H9 (cell line): ENCODE measurements at regions not wholly inside any gene's neighbourhood (a gene's known extent, or its start where the extent isn't known, plus 50 kb on each side); places are given as distances from the start of the nearest gene placed in this dataset.

Experiments
- DNase-seq: peaks from one replicate; pipeline ENCODE4 v3.0.0-alpha.2; 2017
- H2AFZ ChIP-seq: one replicate; pipeline ENCODE4 v1.6.1; 2013; ENCODE audit warnings: mild to moderate bottlenecking, low read length, control low read depth, moderate library complexity
- H2AK5ac ChIP-seq: 2 replicates; pipeline ENCODE4 v1.6.1; 2013; ENCODE audit warnings: low read length, control low read depth, mixed read lengths; ENCODE audit not compliant: insufficient read length
- H2BK120ac ChIP-seq: one replicate; pipeline ENCODE4 v1.6.1; 2013; ENCODE audit warnings: low read depth, mild to moderate bottlenecking, low read length, control low read depth, inconsistent platforms; ENCODE audit not compliant: poor library complexity, severe bottlenecking
- H2BK12ac ChIP-seq: 2 replicates; pipeline ENCODE4 v1.6.1; 2013; ENCODE audit warnings: low read length, control low read depth, mixed read lengths, low read depth; ENCODE audit not compliant: insufficient read length
- H2BK15ac ChIP-seq: 2 replicates; pipeline ENCODE4 v1.6.1; 2013; ENCODE audit warnings: low read depth, low read length, control low read depth
- H2BK20ac ChIP-seq: one replicate; pipeline ENCODE4 v1.6.1; 2013; ENCODE audit warnings: low read depth, mild to moderate bottlenecking, low read length, control low read depth, inconsistent platforms; ENCODE audit not compliant: poor library complexity, severe bottlenecking
- H2BK5ac ChIP-seq: 2 replicates; pipeline ENCODE4 v1.6.1; 2013; ENCODE audit warnings: low read length, control low read depth, mixed read lengths; ENCODE audit not compliant: insufficient read length
- H3K14ac ChIP-seq: 2 replicates; pipeline ENCODE4 v1.6.1; 2013; ENCODE audit warnings: low read length, control low read depth; ENCODE audit not compliant: insufficient read depth
- H3K18ac ChIP-seq: 2 replicates; pipeline ENCODE4 v1.6.1; 2013; ENCODE audit warnings: low read depth, mild to moderate bottlenecking, mixed read lengths, low read length, control low read depth; ENCODE audit not compliant: insufficient read length
- H3K23ac ChIP-seq: 2 replicates; pipeline ENCODE4 v1.6.1; 2013; ENCODE audit warnings: low read length, control low read depth, mixed read lengths, low read depth; ENCODE audit not compliant: insufficient read length
- H3K23me2 ChIP-seq: 2 replicates; pipeline ENCODE4 v1.6.1; 2013; ENCODE audit warnings: low read depth, mild to moderate bottlenecking, mixed read lengths, low read length, control low read depth; ENCODE audit not compliant: insufficient read length, poor library complexity, severe bottlenecking
- H3K27ac ChIP-seq: 2 replicates; pipeline ENCODE4 v1.5.1; 2013; ENCODE audit warnings: low read length, control low read depth, mixed read lengths, low read depth; ENCODE audit not compliant: insufficient read length
- H3K27me3 ChIP-seq: 2 replicates; pipeline ENCODE4 v1.6.1; 2013; ENCODE audit warnings: low read length, control low read depth, inconsistent platforms; ENCODE audit not compliant: insufficient read depth
- H3K4ac ChIP-seq: 2 replicates; pipeline ENCODE4 v1.6.1; 2013; ENCODE audit warnings: low read depth, mild to moderate bottlenecking, control low read depth, inconsistent platforms, low read length, moderate library complexity
- H3K4me1 ChIP-seq: 2 replicates; pipeline ENCODE4 v1.6.1; 2013; ENCODE audit warnings: low read length, control low read depth, inconsistent platforms; ENCODE audit not compliant: insufficient read depth
- H3K4me2 ChIP-seq: 2 replicates; pipeline ENCODE4 v1.6.1; 2013; ENCODE audit warnings: low read length, control low read depth, mixed read lengths; ENCODE audit not compliant: insufficient read length, insufficient read depth
- H3K56ac ChIP-seq: 2 replicates; pipeline ENCODE4 v1.6.1; 2013; ENCODE audit warnings: low read depth, mild to moderate bottlenecking, mixed read lengths, low read length, control low read depth; ENCODE audit not compliant: insufficient read length
- H3K79me1 ChIP-seq: 2 replicates; pipeline ENCODE4 v1.6.1; 2013; ENCODE audit warnings: low read depth, mild to moderate bottlenecking, moderate library complexity, low read length, control low read depth, inconsistent platforms; ENCODE audit not compliant: insufficient read depth, poor library complexity, severe bottlenecking
- H3K79me2 ChIP-seq: 2 replicates; pipeline ENCODE4 v1.6.1; 2013; ENCODE audit warnings: low read length, control low read depth, inconsistent platforms; ENCODE audit not compliant: insufficient read depth
- H3K9ac ChIP-seq: 2 replicates; pipeline ENCODE4 v1.6.1; 2013; ENCODE audit warnings: low read length, control low read depth, mixed read lengths; ENCODE audit not compliant: insufficient read length; ENCODE audit errors: extremely low read depth
- H3K9me3 ChIP-seq: one replicate; pipeline ENCODE4 v1.6.1; 2013; ENCODE audit warnings: low read depth, low read length, inconsistent platforms; ENCODE audit not compliant: control insufficient read depth
- H3T11ph ChIP-seq: one replicate; pipeline ENCODE4 v1.6.1; 2013; ENCODE audit warnings: mild to moderate bottlenecking, low read length, control low read depth, inconsistent platforms
- H4K20me1 ChIP-seq: one replicate; pipeline ENCODE4 v1.6.1; 2013; ENCODE audit not compliant: control insufficient read depth, insufficient read length, insufficient read depth
- H4K5ac ChIP-seq: 2 replicates; pipeline ENCODE4 v1.6.1; 2013; ENCODE audit warnings: low read depth, mild to moderate bottlenecking, mixed read lengths, low read length, control low read depth; ENCODE audit not compliant: insufficient read length
- H4K8ac ChIP-seq: replicated peaks from 2 replicates; pipeline ENCODE4 v1.6.1; 2013; ENCODE audit warnings: low read length, control low read depth, mixed read lengths, low read depth; ENCODE audit not compliant: insufficient read length
- H4K91ac ChIP-seq: 2 replicates; pipeline ENCODE4 v1.6.1; 2013; ENCODE audit warnings: low read depth, mild to moderate bottlenecking, moderate library complexity, mixed read lengths, low read length, control low read depth; ENCODE audit not compliant: insufficient read length
- H3K27ac Mint-ChIP-seq, 3 experiments: 2 replicates in 2 of 3; 3 replicates in 1 of 3; pipeline ENCODE4 v1.8.0; 2020 to 2021; ENCODE audit warnings: mixed read lengths in 3 of 3, mild to moderate bottlenecking in 1 of 3, moderate library complexity in 1 of 3
- H3K27me3 Mint-ChIP-seq: 2 replicates; pipeline ENCODE4 v1.8.0; 2021; ENCODE audit warnings: low read depth, mild to moderate bottlenecking, moderate library complexity, mixed read lengths
- H3K36me3 Mint-ChIP-seq, 3 experiments: 2 replicates in 2 of 3; 3 replicates in 1 of 3; pipeline ENCODE4 v1.8.0; 2020 to 2021; ENCODE audit warnings: low read depth in 3 of 3, mixed read lengths in 3 of 3; ENCODE audit not compliant: insufficient read depth in 1 of 3
- H3K4me1 Mint-ChIP-seq, 2 experiments: 2 replicates each; pipeline ENCODE4 v1.8.0; 2020; ENCODE audit warnings: mixed read lengths in 2 of 2
- H3K4me3 Mint-ChIP-seq, 2 experiments: 2 replicates in 1 of 2; 3 replicates in 1 of 2; pipeline ENCODE4 v1.8.0; 2020 to 2021; ENCODE audit warnings: mild to moderate bottlenecking in 2 of 2, mixed read lengths in 2 of 2, moderate library complexity in 1 of 2
- H3K9me3 Mint-ChIP-seq, 2 experiments: 2 replicates in 1 of 2; 3 replicates in 1 of 2; pipeline ENCODE4 v1.8.0; 2020; ENCODE audit warnings: mild to moderate bottlenecking in 2 of 2, mixed read lengths in 2 of 2, moderate library complexity in 1 of 2
- WGBS: extraction: QIAGEN DNeasy Blood & Tissue Kit; methylation state at CpG from one replicate; pipeline ENCODE4 v1.1.7; 2013; ENCODE audit warnings: missing lambda C conversion rate, low lambda C conversion rate, mixed read lengths; ENCODE audit not compliant: insufficient read length; ENCODE audit errors: extremely low coverage; 5-methylcytosine and 5-hydroxymethylcytosine counted together
- TF ChIP-seq, protein P1 (sequence below): fragments of 200-600 bp; sonication (generic); conservative IDR thresholded peaks from 3 replicates; pipeline ENCODE4 v1.8.0; 2021; ENCODE audit warnings: antibody characterized with exemption, mild to moderate bottlenecking

DNA sequence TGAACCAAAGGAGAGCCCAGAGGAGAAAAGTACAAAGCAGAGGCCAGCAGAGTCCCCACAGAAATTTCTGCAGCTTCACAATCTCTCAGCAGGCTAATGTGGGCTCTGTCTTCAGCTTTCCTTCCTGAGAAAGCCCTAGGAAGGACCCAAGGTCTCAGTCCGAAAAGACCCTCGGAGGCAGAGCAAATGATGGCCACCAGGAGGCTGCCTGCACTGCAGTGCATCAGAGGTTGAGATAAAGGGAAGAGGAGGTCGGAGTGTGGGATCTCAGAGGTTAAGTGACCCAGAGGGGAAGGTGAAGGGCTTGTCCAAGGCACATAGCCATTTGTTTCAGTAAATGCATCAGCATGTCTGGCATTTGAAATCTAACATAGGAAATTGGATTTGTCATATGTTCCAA lies 299.1 kb upstream of the SLC14A2 start:
- H2BK20ac ChIP-seq: no peak overlapping the region
- no peak overlapping the region for H2BK15ac ChIP-seq
- no peak overlapping the region for H3K56ac ChIP-seq
- H3K9me3 ChIP-seq: no peaks in the 10 kb centered on the region
- H2AK5ac ChIP-seq: no peak overlapping the region
- WGBS: no CpG with 5 or more reads among the region's 3 CpGs
- H3K27ac Mint-ChIP-seq: no peak overlapping the region
- no peak overlapping the region for H3K4ac ChIP-seq
- H3K27me3 Mint-ChIP-seq: peaks cover 7% of the 10 kb centered on the region
- no peak overlapping the region for H2BK5ac ChIP-seq
- no peaks in the 10 kb centered on the region for H3K79me2 ChIP-seq
- H3K4me1 ChIP-seq: no peaks in the 10 kb centered on the region; the same call in 1 of the 2 replicates
- DNase-seq: peak; percentile 48
- no peaks in the 10 kb centered on the region for H3K79me1 ChIP-seq
- H3K4me2 ChIP-seq: no peak overlapping the region
- H3K9me3 Mint-ChIP-seq: no peaks in the 10 kb centered on the region
- no peaks in the 10 kb centered on the region for H4K20me1 ChIP-seq
- no peak overlapping the region for H4K91ac ChIP-seq
- H2BK12ac ChIP-seq: no peak overlapping the region
- no peak overlapping the region for H3K9ac ChIP-seq
- H3K18ac ChIP-seq: no peak overlapping the region
- H3K23me2 ChIP-seq: no peaks in the 10 kb centered on the region
- H3K27me3 ChIP-seq: no peaks in the 10 kb centered on the region
- no peak overlapping the region for H4K8ac ChIP-seq
- no peaks in the 10 kb centered on the region for H3K36me3 Mint-ChIP-seq
- peaks cover 0 to 5% of the 10 kb centered on the region in 2 experiments; a peak in 3 of 4 replicates for H3K4me1 Mint-ChIP-seq
- H3K27ac ChIP-seq: no peak overlapping the region
- H4K5ac ChIP-seq: no peak overlapping the region
- H3K14ac ChIP-seq: no peak overlapping the region
- H3K23ac ChIP-seq: no peak overlapping the region
- TF ChIP-seq, protein P1, sequence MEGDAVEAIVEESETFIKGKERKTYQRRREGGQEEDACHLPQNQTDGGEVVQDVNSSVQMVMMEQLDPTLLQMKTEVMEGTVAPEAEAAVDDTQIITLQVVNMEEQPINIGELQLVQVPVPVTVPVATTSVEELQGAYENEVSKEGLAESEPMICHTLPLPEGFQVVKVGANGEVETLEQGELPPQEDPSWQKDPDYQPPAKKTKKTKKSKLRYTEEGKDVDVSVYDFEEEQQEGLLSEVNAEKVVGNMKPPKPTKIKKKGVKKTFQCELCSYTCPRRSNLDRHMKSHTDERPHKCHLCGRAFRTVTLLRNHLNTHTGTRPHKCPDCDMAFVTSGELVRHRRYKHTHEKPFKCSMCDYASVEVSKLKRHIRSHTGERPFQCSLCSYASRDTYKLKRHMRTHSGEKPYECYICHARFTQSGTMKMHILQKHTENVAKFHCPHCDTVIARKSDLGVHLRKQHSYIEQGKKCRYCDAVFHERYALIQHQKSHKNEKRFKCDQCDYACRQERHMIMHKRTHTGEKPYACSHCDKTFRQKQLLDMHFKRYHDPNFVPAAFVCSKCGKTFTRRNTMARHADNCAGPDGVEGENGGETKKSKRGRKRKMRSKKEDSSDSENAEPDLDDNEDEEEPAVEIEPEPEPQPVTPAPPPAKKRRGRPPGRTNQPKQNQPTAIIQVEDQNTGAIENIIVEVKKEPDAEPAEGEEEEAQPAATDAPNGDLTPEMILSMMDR: peak; percentile 66
- H2AFZ ChIP-seq: no peak overlapping the region
- H3T11ph ChIP-seq: no peak overlapping the region
- no peak overlapping the region for H3K4me3 Mint-ChIP-seq
- no peak overlapping the region for H2BK120ac ChIP-seq
